ENCODE measurements at regions not wholly inside any gene's neighbourhood (a gene's known extent, or its start where the extent isn't known, plus 50 kb on each side); places are given as distances from the start of the nearest gene placed in this dataset.

DNA sequence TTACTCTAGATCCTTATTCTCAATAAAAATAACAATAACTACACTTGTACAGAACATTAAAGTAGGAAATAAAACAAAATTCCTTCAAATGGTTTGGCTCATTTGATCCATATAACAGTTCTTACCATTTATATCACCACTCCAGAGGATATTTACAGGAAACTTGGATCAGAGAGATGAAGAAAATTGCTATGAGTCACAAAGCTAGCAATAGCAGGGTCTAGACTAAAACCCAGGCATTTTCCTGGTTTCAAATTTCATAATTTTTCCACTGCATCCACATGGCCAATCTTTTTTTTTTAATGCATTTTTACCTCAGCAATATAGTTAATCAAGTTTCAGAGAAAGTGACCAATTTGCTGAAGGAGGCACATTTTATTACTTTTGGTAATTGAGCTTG, 299.2 kb downstream of the ELAVL2 start:
- Histone ChIP-seq H3K79me1 (ENCODE audit: low read depth in 1 of 2, low read length in 2 of 2) (no peaks in the 10 kb centered on the region), H3K9ac (ENCODE audit: low read depth, low read length) (no peak overlapping the region), H4K20me1 (ENCODE audit: insufficient read depth, low read length) (no peaks in the 10 kb centered on the region), H3K4me1 (ENCODE audit: control insufficient read depth, insufficient read depth, low read length) (no peaks in the 10 kb centered on the region), H3K4ac (ENCODE audit: low read depth, low read length) (no peak overlapping the region), H3K27ac (ENCODE audit: insufficient read depth, low read length) (no peak overlapping the region), H2BK120ac (ENCODE audit: low read depth, low read length) (no peak overlapping the region), H2AFZ (replicated peaks; ENCODE audit: low read length, poor library complexity) (no peak overlapping the region), H3K9me3 (ENCODE audit: control insufficient read depth, insufficient read depth, low read length) (peaks cover 9% of the 10 kb centered on the region), H2BK15ac (ENCODE audit: low read depth, low read length) (no peak overlapping the region), H3K36me3 (ENCODE audit: control insufficient read depth, insufficient read depth, low read length) (no peaks in the 10 kb centered on the region), H4K91ac (ENCODE audit: insufficient read depth, low read depth, low read length) (no peak overlapping the region), H3K18ac (ENCODE audit: low read depth, low read length) (no peak overlapping the region), H2BK20ac (ENCODE audit: low read depth, low read length) (no peak overlapping the region), H3K56ac (ENCODE audit: extremely low read depth, insufficient read depth, low read length) (no peak overlapping the region), H3K4me3 (ENCODE audit: insufficient read depth, low read depth, low read length) (no peak overlapping the region), H2AK5ac (ENCODE audit: low read depth, low read length) (no peak overlapping the region), H3K27me3 (ENCODE audit: control insufficient read depth, insufficient read depth, low read length) (no peaks in the 10 kb centered on the region), H4K8ac (ENCODE audit: low read depth in 2 of 2, low read length in 2 of 2) (no peak overlapping the region), H3K23ac (ENCODE audit: low read depth, low read length) (no peak overlapping the region), H2AK9ac (replicated peaks; ENCODE audit: low read depth, low read length, poor library complexity) (no peak overlapping the region), H3K14ac (replicated peaks; ENCODE audit: low read depth, low read length) (no peak overlapping the region), H3K9me1 (ENCODE audit: insufficient read depth, low read length) (no peaks in the 10 kb centered on the region), H4K5ac (ENCODE audit: low read depth, low read length) (no peak overlapping the region), H2BK5ac (ENCODE audit: low read depth, low read length, poor library complexity, severe bottlenecking) (no peak overlapping the region), H3K4me2 (ENCODE audit: low read depth, low read length) (no peak overlapping the region)
- intact Hi-C loops (cut with micrococcal nuclease): no loop called here
- no peak for TF ChIP-seq NFE2L2 (IDR thresholded peaks at IDR 0.05; ENCODE audit: low read depth, low read length)
- TF ChIP-seq USF2 (IDR thresholded peaks at IDR 0.05; ENCODE audit: low read depth, low read length): no peak
- no peak for TF ChIP-seq SMC3 (IDR thresholded peaks at IDR 0.05; ENCODE audit: low read depth, low read length)
- TF ChIP-seq RCOR1 (IDR thresholded peaks at IDR 0.05; ENCODE audit: insufficient replicate concordance, low read length): no peak
- TF ChIP-seq CTCF (conservative IDR thresholded peaks at IDR 0.05; ENCODE audit: low read depth, low read length): no peak
- no peak for TF ChIP-seq MAFK (IDR thresholded peaks at IDR 0.05; ENCODE audit: low read depth, low read length)
- no peak for TF ChIP-seq POLR2A (IDR thresholded peaks at IDR 0.05; ENCODE audit: low read depth, low read length)
- no peak for TF ChIP-seq MAZ (IDR thresholded peaks at IDR 0.05; ENCODE audit: borderline replicate concordance, low read depth, low read length)
- no peak for TF ChIP-seq RAD21 (IDR thresholded peaks at IDR 0.05; ENCODE audit: low read length)
- TF ChIP-seq ELK1 (IDR thresholded peaks at IDR 0.05; ENCODE audit: borderline replicate concordance, low read depth, low read length): no peak
- no TSS peak for BruUV-seq (replicated peaks)
- ATAC-seq (ENCODE audit: low read depth): no peak
- ChIA-PET POLR2A (ENCODE audit: unreplicated experiment) (no interaction called here), CTCF (no interaction called here)
- in situ Hi-C loops (cut with MboI; ENCODE audit: low sequenced_read_pairs): no loop called here
- DNase-seq: no peak
- dilution Hi-C loops (cut with HindIII; ENCODE audit: low sequenced_read_pairs, unreplicated experiment): no loop called here

Measured in IMR-90 (cell line).